Left forelimb (tissue), 1 donor: ENCODE measurements at regions not wholly inside any gene's neighbourhood (a gene's known extent, or its start where the extent isn't known, plus 50 kb on each side); places are given as distances from the start of the nearest gene placed in this dataset.

Source experiments
- DNase-seq: peaks from one replicate; pipeline ENCODE4 v3.0.0-alpha.2; 2018; ENCODE audit warnings: low spot score

DNA sequence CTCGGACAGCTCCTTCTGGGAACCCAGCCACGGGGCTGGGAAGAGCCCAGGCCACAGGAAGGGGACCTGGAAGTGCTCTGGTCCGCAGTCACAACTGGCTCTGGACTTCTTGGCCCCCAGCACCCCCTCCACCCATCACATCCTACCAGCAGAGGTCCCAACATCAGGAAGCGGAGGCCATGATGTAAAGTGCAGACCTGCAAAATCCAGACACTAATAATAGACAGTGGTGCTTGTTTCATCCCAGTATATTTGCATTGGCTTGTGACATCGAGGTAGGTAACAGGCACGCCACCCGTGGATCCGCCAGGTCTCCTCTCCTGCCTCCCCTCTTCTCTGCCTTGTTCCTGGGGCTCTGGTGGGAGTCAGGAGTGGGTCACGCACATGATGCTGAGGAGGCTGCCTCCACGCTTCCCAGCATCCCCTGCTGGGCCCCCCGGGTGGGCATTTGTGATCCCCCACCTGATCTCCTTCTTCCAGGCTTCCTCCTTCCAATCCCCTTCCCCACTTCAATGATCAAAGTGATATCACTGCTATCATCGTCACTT lies 1454.0 kb downstream of the BRD1 start:
- peak; percentile 55 for DNase-seq

DNA sequence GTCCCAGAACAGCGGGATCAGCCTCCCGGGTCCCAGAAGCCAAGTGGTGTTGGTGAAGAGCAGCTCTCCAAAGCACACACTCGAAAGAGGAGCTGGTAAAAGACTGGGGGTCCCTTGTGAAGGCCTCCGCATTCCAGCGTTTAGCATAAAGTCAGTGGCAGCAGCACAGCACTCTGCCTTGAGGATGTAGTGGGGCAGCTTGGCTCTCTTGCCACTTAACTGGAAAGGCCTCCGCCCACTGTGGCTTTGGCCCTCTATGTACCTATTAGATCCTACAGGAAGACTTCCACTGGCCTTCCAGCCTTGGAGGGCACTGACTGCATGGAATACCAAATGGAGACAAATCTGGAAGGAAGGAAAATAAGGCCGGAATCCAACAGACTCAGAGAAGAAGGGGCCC lies 1455.3 kb downstream of the BRD1 start:
- peak; percentile 52 for DNase-seq

DNA sequence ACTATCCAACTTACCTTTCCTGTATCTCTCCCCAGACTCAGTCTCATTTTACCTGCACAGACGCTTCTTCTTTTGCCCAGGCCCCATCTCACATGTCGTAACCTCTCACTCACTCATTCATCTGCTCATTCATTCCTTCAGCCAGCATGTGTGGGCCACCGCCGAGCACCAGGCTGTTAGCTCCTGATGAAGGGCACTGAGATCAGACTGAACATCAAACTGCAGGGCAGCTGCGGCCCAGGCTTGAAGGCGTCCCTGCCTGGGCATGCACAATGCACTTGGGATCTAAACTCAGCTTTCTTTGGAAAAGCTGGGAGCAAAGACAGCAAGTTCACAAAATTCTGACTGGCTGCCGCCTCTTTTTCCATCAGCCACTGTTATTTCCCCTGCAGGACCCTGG lies 1456.3 kb downstream of the BRD1 start:
- DNase-seq, result peak; percentile 17

DNA sequence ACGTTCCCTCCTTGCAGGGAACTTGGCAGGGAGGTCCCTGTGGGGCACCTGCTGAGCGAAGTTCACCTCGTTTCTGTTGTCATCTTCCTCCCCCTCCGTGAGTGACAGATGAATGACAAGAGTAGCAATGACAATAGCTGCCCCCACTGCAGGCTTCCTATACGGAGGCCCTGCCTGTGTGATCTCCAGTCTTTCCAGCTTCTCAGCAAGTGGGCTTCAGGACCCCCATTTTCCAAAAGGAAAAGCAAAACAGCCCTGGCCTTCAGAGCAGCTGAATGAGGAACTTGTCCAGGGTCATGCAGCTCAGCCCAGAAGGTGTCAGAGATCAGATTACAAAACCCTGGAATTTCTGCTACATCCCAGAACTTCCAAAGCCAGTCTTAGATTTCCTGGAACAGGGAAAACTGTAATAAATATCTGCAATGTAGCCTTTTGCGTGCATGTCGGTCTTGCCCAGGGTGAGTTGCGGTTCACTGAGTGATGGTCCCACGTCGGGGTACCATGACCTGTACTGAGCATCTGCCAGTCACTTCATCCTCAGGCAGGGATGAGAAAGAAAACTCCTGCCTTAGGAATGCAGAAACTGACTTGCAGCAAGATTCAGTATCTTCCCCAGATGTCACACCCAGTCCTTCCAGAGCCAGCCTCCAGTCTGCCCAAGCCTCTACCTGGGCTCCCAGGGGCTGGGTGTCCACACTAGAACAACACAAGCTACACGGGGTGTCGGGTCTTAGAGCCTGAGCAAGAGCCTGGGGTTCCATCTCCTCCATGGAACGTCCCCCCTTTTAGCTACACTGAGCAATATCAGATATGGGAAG lies 1457.0 kb downstream of the BRD1 start:
- peak; percentile 37 for DNase-seq

DNA sequence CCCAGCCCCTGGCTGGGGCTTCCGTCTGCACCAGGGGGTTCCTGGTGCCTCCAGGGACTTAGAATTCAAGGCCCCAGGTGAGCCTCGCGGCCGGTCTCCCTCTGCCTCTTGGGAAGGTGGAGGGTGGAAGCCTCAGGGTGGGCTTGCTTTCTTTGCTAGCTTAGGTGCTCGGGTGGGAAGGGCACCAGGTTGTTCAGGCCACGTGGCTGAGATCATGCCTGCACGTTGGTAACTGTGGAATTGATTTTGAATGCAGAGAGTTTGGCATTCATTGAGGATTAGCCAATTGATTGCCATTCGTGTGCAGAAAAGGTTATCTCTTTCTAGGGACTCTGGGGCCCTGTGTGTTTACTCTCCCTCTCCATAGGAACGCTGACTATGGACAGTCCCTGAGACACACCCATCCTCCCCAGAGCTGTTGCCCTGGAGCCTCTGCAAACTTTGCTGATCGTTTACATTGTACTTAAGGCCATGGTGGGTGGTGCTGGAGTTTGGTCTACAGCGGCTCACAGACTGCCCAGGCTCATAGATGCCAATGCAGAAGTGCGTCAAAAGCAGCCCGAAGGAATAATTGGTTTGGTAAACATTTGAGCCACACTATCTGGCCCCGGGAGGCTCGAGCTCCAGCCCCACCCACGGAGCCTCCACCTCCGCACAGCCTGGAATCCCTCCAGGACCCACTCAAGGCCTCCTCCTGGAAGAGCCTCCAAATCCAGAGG lies 1457.7 kb downstream of the BRD1 start:
- DNase-seq, result peak; percentile 37

DNA sequence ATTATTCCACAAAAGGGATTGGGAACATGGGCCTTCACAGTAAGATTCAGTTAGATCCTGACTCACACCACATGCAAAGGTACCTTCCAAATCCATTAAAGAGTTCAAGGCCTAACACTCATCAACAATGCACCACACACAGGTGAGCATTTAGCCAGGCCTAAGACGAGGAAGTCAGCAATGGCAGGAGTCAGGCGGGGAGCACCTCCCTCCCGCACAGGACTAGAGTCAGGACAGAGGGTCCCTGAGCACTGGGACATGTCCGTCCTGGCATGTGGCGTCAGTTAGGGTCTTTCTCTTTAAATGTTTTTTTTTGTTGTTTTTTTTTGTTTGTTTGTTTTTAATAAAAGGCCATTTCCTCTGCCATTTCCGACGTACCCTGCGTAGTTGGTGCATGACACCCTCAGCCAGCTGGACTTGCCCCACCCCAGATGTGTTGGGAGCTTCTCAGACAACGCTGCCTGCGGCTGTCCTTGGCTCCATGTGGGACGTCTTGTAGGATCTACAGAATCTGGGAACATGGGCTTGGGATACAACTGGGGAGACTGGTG lies 1458.6 kb downstream of the BRD1 start:
- peak; percentile 33 for DNase-seq

DNA sequence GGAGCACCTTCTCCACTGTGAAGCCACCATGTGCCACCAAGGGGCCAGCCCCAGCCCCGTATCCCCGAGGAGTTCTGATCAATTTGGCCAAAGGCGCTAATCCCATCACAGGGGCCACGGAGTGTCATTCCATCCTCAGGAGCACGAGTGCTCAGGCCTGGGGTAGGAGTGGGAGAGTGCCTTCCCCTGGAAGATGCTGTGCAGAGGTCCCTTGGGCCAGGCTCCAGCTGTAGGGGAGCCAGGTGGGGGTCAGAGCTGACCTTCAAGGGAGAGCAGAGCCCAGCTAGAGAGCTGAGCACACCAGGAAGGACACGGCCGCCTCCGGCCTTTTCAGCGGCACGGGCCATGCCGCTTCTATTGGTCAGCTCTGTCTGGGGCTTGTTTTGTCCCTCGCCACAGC lies 1459.9 kb downstream of the BRD1 start:
- peak; percentile 28 for DNase-seq

DNA sequence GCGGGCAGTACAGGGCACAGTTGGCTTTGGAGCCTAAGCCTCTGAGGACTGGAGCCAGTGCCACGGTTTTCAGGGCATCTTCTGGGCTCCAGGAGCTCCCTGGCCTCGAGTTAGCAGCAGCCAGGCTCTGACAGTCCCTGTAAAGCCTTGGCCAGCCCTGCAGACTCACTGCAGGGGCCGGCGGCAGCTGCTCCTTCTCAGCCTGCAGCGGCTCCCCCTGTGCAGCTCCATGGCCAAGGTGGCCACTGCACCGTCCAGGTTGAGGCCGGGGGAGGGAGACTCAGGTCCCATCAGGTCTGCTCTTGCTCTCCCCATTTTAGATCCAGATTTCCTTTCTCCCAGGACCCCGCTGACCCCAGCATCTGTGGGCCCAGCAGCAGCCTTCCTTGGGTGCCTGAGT lies 1461.1 kb downstream of the BRD1 start:
- DNase-seq, result peak; percentile 22

DNA sequence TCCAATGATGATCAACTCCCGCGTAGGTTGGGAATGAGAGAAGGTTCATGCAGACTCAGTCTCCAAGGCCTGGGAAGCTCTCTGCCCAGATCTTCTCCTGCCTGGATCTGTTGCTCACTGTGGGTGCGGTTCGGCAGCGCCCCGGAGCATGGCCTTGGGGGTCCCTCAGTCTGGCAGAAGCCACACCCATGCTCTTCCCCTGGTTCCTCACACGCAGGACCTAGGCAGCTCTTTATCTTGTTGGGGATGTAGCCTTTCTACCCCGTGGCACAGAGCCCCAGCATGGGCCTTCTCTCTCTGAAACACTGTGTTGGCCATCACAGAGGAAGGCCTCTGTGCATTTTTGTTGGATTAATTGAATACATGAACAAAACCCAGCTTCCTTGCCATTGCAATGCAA lies 1461.6 kb downstream of the BRD1 start:
- DNase-seq, result peak; percentile 36

DNA sequence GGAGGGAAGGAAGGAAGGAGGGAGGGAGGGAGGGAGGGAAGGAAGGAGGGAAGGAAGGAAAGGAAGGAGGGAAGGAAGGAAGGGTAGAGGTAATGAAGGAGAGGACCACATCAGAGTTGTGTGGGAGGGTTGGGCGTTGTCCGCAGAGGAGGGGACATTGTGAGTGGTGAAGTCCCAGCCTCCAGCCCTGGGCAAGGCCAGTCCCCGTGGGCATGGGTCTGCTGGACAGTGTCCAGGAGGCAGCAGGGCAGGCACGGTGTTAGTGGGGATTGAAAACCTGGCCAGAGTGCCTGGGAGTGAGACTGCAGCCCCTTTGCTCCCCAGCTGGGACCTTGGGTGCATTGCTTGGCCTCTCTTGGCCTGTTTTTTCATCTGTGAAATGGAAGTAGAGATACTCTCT lies 1462.3 kb downstream of the BRD1 start:
- DNase-seq, result peak; percentile 9

DNA sequence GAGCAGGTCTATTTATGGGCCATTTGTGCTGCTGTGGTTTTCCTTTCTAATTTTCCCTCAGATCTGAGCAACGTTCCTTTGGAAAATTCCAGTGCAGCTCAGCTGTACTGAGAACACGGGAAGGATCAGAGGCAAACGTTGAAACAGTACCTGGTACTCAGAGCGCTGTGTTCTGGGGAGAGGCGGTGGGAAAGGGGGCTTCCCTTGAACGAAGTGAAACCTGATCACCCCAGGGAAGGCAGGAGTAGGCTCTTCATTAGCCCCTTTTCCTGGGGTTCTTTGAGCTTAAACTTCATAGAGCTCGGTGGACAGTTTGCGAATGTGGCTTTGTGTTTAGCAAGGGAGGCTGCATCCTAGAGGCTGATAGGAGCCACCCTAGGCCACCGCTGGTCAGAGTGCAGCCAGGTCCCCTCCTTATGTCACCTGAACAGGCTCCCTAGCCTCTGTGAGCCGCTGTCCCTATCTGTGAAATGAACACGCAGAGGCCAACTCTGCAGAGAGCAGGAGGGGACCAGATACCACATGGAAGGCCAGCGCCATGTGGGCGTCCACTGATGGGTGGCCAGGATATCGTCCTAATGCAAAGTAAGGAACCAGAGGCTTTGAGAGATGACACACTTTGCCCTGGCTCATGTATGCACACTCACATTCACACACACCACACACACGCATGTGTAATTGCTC lies 1464.8 kb downstream of the BRD1 start:
- DNase-seq, result peak; percentile 33

DNA sequence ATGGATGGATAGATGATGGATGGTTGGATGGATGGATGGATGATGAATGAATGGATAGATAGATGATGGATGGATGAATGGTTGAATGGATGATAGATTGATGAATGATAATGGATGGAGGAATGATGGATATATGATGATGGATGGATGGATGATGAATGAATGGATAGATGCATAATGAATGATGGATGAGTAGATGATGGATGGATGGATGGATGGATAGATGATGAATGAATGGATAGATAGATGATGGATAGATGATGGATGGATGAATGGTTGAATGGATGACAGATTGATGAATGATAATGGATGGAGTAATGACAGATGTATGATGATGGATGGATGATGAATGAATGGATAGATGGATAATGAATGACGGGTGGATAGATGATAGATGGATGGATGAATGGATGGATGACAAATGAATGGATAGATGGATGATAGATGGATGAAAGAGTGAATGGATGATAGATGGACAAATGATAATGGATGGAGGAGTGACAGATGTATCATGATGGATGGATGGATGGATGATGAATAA lies 1466.5 kb downstream of the BRD1 start:
- DNase-seq, result no peak

DNA sequence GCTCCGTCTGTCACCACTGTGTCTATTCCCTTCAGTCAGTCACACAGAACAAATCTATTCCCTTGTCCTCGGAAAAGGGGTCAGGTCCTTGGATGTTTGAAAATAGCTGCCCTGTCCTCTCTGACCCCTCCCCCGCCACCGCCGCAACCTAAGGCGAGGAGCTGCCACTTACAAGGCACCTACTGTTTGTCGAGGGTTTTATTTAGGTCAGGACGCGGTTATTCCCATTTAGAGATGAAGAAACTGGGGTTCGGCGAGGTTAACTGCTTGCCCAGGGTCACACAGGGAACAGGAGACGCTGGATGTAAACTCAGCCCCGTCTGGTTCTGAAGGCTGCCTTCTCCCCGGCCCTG lies 1468.1 kb downstream of the BRD1 start:
- DNase-seq, result no peak

DNA sequence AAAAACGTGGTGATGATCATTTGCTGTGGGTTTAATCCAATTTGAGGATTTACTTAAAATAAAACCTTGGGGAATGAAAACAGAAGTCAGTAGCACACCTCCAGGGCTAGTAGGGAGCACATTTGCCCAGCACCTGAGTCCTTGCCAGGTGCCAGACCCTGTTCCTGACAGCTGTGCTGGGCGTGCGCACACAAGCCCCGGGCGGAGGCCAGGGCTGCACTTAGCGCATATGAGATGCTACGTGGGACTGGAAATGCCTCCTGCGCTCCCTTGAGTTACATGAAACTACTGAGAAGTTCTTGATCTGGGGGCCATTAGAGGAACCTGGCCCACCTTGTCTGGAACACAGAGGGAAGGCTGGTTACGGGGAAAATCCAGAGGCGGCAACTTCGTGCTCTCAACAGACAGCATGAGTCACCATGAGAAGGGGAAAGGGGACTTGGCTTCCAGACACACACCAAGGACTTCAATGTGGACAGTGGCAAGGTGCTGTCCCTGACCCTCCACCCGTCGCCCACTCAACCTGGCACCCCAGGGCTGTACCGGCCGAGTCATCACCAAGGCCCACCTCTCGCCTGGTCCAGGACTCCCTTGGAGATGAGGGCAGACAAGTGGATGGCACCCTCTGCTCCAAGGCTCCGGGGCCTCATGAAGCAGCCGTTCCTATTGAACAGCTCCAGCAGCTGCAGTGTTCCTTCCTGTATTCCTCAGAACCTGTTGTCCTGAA lies 1468.6 kb downstream of the BRD1 start:
- no peak for DNase-seq

DNA sequence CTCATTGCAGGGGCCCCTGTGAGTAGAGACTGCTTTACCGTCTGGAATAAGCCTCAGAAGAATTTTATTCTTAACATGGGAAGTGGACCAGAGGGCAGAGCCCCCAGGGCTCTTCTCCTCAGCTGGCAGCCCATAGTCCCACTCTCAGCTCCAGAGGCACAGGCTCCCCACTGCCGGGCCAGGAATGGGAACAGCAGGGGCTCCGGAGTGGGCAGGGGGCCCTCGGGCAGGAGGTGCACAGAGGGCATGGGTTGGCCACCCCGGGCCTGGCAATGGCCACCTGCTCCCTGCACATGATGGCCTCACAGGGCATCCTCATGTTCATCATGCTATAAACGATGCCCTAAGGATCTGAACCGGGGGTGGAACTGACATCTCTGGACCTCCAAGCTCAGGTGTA lies 1469.7 kb downstream of the BRD1 start:
- no peak for DNase-seq

DNA sequence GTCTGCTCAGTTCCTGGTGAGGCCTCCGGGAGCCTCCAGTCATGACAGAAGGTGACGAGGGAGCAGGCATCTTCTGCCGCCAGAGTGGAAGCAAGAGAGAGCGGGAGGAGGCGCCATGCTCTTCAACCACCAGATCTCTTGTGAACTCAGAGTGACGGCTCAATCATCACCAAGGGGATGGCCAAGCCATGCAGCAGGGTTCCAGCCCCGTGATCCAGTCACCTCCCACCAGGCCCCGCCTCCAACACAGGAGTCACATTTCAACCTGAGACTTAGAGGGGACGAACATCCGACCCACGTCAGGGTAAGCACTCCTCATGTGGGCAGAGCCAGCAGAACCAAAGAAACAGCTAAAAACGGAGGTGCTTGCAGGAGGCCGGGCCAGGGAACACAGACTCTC lies 1470.5 kb downstream of the BRD1 start:
- DNase-seq, result no peak

DNA sequence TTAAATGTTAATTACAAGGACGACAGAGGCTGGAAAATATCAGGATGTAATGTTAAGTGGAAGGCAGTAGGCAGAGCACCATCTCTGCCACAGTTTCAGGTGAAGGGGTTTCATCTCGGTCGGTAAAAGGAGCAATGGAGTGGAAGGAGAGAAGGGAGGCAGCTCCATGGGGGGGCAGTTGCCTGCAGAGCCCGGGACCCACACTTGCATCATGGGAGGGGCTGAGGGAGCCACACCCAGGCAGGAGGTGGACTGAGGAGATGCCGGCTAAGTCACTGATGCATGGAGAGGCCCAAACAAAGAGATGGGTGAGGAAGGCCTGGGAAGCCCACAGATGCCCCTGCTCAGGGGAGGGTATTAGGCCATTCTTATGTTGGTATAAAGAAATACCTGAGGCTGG lies 1470.9 kb downstream of the BRD1 start:
- DNase-seq, result no peak

DNA sequence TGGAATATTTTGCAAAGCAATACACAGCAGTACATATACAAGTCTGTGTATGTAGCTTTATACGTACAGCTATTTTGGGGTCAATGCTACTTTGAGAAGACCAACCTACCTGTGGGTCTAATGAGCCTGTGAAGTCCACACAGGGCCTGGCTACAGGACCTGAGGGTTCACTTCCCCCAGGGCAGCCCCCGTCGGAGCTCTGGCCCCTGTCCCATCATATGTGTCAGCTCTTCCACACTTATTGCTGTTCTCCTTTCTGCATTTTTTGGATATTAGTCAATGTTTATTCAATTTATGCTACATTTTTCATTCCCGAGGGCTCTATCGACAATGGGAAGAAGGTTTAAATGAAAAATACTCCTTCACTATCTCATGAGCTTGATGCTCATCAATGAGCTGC lies 1473.6 kb downstream of the BRD1 start:
- DNase-seq, result no peak

DNA sequence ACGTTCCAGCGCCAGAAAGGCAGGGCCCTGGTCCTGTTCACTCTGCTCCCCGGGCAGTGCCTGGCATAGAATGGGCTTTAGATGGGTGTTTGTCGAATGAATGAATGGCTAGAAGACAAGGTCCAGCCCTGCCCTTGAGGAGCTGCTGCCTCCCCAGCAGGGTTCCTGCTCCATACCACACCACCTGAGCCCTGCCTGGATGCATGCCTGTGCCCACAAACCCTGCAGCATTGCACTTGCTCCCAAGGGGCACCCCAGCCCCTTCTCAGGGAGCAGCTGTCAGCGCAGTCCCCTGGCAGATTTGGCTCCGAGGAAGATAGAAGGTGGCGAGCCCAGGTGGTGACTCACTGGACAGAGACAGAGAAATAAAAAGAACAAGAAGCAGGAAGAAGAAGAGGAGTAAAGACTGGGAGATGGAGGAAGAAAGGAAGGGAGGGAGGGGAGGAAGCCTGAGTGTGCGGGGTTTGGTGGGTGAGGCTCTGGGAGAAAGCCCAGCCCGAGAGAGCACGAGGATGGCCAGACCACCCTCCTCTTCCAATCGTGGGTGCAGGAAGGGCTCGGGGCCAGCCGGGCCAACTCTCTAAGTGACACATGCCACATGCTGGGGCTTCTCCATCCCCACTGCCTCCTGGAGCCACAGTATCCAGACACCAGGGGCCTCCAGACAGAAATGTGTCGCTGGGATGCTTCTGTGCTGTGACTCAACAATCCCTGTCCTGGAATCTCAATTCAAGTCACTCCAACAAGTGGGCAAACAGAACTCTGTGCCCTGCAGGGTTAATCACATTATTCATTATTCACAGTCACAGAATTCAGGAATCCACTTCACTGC lies 1474.3 kb downstream of the BRD1 start:
- no peak for DNase-seq

DNA sequence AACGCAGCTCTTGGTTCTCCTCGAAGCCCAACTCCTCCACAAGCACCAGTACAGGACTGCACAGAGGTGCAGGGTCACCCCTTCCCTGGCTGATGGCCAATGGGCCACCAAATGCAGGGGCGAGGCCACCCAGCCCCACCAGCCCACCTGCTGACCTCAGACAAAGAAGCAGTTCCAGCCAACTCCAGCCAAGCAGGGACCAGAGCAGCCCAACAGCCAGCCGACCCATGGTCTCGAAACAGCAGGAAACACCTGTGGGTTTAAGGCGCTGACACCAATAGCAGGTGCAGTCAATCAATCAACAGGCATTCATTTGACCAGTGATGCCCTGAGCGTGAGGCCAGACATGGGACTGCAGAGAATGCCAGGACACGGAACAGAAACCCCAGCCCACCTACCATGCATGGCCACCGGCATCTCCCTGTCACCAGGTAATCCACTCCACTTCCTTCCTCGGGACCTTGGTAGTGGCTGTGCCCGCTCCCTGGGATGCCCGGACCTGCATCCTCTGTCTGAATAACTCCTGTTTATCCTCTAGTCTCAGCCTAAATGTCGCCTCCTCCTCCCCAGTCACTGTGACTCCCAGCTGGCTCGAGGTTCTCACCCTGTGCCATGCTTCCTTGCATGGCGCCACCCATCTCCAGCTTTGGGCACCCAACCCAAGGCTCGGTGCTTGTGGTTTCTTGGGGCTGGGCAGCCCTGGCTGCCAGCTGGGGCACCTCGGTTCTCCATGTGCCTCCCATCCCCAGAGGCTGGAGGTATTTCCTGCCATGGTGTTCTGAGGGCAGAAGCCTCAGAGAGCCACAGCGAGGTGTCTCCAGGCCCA lies 1475.4 kb downstream of the BRD1 start:
- no peak for DNase-seq
